ENCODE measurements at regions not wholly inside any gene's neighbourhood (a gene's known extent, or its start where the extent isn't known, plus 50 kb on each side); places are given as distances from the start of the nearest gene placed in this dataset.

DNA sequence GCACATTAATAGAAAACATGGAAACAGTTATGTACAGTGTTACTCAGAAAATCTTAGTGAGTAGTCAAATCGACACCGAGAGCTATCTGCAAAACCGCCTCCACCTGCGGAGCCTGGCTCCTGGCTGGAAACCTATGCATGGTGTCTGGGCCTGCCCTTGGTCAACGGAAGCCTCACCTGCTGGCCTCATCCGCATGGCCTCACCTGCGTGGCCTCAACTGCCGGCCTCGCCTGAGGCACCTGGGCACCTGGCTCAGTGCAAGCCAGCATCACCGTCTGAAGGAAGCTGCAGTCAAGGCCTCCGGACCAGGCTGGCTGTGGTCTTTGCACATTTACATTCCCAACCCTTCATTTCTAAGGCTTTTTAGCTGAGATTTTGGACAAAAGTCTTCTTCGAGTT is 352.1 kb downstream of the POM121L12 start (continued):
- TF ChIP-seq, protein P1, sequence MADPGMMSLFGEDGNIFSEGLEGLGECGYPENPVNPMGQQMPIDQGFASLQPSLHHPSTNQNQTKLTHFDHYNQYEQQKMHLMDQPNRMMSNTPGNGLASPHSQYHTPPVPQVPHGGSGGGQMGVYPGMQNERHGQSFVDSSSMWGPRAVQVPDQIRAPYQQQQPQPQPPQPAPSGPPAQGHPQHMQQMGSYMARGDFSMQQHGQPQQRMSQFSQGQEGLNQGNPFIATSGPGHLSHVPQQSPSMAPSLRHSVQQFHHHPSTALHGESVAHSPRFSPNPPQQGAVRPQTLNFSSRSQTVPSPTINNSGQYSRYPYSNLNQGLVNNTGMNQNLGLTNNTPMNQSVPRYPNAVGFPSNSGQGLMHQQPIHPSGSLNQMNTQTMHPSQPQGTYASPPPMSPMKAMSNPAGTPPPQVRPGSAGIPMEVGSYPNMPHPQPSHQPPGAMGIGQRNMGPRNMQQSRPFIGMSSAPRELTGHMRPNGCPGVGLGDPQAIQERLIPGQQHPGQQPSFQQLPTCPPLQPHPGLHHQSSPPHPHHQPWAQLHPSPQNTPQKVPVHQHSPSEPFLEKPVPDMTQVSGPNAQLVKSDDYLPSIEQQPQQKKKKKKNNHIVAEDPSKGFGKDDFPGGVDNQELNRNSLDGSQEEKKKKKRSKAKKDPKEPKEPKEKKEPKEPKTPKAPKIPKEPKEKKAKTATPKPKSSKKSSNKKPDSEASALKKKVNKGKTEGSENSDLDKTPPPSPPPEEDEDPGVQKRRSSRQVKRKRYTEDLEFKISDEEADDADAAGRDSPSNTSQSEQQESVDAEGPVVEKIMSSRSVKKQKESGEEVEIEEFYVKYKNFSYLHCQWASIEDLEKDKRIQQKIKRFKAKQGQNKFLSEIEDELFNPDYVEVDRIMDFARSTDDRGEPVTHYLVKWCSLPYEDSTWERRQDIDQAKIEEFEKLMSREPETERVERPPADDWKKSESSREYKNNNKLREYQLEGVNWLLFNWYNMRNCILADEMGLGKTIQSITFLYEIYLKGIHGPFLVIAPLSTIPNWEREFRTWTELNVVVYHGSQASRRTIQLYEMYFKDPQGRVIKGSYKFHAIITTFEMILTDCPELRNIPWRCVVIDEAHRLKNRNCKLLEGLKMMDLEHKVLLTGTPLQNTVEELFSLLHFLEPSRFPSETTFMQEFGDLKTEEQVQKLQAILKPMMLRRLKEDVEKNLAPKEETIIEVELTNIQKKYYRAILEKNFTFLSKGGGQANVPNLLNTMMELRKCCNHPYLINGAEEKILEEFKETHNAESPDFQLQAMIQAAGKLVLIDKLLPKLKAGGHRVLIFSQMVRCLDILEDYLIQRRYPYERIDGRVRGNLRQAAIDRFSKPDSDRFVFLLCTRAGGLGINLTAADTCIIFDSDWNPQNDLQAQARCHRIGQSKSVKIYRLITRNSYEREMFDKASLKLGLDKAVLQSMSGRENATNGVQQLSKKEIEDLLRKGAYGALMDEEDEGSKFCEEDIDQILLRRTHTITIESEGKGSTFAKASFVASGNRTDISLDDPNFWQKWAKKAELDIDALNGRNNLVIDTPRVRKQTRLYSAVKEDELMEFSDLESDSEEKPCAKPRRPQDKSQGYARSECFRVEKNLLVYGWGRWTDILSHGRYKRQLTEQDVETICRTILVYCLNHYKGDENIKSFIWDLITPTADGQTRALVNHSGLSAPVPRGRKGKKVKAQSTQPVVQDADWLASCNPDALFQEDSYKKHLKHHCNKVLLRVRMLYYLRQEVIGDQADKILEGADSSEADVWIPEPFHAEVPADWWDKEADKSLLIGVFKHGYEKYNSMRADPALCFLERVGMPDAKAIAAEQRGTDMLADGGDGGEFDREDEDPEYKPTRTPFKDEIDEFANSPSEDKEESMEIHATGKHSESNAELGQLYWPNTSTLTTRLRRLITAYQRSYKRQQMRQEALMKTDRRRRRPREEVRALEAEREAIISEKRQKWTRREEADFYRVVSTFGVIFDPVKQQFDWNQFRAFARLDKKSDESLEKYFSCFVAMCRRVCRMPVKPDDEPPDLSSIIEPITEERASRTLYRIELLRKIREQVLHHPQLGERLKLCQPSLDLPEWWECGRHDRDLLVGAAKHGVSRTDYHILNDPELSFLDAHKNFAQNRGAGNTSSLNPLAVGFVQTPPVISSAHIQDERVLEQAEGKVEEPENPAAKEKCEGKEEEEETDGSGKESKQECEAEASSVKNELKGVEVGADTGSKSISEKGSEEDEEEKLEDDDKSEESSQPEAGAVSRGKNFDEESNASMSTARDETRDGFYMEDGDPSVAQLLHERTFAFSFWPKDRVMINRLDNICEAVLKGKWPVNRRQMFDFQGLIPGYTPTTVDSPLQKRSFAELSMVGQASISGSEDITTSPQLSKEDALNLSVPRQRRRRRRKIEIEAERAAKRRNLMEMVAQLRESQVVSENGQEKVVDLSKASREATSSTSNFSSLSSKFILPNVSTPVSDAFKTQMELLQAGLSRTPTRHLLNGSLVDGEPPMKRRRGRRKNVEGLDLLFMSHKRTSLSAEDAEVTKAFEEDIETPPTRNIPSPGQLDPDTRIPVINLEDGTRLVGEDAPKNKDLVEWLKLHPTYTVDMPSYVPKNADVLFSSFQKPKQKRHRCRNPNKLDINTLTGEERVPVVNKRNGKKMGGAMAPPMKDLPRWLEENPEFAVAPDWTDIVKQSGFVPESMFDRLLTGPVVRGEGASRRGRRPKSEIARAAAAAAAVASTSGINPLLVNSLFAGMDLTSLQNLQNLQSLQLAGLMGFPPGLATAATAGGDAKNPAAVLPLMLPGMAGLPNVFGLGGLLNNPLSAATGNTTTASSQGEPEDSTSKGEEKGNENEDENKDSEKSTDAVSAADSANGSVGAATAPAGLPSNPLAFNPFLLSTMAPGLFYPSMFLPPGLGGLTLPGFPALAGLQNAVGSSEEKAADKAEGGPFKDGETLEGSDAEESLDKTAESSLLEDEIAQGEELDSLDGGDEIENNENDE (IDR thresholded peaks at IDR 0.05; ENCODE audit: insufficient replicate concordance, low read length): no peak
- no peak for TF ChIP-seq CBX8 (IDR thresholded peaks at IDR 0.05; ENCODE audit: borderline replicate concordance, low read depth, low read length)
- no peak for TF ChIP-seq CHD2 (IDR thresholded peaks at IDR 0.05; ENCODE audit: low read length)
- no peak for TF ChIP-seq NRF1 (IDR thresholded peaks at IDR 0.05; ENCODE audit: low read depth, low read length)
- no peak for TF ChIP-seq BCL11A (IDR thresholded peaks at IDR 0.05; ENCODE audit: low read depth in 2 of 2, low read length in 2 of 2)
- no peak for TF ChIP-seq RNF2 (IDR thresholded peaks at IDR 0.05; ENCODE audit: borderline replicate concordance, low read depth, low read length, missing control alignments, poor library complexity, severe bottlenecking)
- TF ChIP-seq HDAC6 (IDR thresholded peaks at IDR 0.05; ENCODE audit: low read depth, low read length): no peak
- TF ChIP-seq MAFK (IDR thresholded peaks at IDR 0.05; ENCODE audit: low read depth, low read length): no peak
- no peak for TF ChIP-seq SRF (IDR thresholded peaks at IDR 0.05; ENCODE audit: low read depth, low read length)
- TF ChIP-seq POLR2A (IDR thresholded peaks at IDR 0.05; ENCODE audit: control extremely low read depth in 1 of 2, low read depth in 2 of 2, low read length in 2 of 2): no peak
- no peak for TF ChIP-seq BRCA1 (IDR thresholded peaks at IDR 0.05; ENCODE audit: low read depth, low read length)

All from H1 (cell line).